Subcutaneous abdominal adipose tissue (tissue), 5 donors: ENCODE measurements at regions not wholly inside any gene's neighbourhood (a gene's known extent, or its start where the extent isn't known, plus 50 kb on each side); places are given as distances from the start of the nearest gene placed in this dataset.

ENCODE experiments used
- H3K27ac ChIP-seq: one replicate; pipeline ENCODE4 v1.7.0; 2013; ENCODE audit warnings: low read depth, mild to moderate bottlenecking, inconsistent platforms, low read length, moderate library complexity
- H3K27me3 ChIP-seq, 5 donors: one replicate each; pipeline ENCODE4 v1.7.0; 2013; ENCODE audit warnings: low read length in 5 of 5, inconsistent platforms in 1 of 5; ENCODE audit not compliant: control insufficient read depth in 5 of 5, insufficient read depth in 4 of 5
- H3K36me3 ChIP-seq, 5 donors: one replicate each; pipeline ENCODE4 v1.7.0; 2013; ENCODE audit warnings: low read length in 5 of 5; ENCODE audit not compliant: control insufficient read depth in 5 of 5, insufficient read depth in 5 of 5
- H3K4me1 ChIP-seq, 5 donors: one replicate each; pipeline ENCODE4 v1.7.0; 2013; ENCODE audit warnings: low read length in 5 of 5, mild to moderate bottlenecking in 3 of 5, moderate library complexity in 1 of 5; ENCODE audit not compliant: control insufficient read depth in 5 of 5, insufficient read depth in 5 of 5
- H3K4me3 ChIP-seq, 5 donors: one replicate each; pipeline ENCODE4 v1.7.0; 2013; ENCODE audit warnings: low read length in 5 of 5, low read depth in 1 of 5
- H3K9ac ChIP-seq, 5 donors: one replicate each; pipeline ENCODE4 v1.7.0; 2013; ENCODE audit warnings: low read length in 5 of 5, mild to moderate bottlenecking in 4 of 5, moderate library complexity in 3 of 5
- H3K9me3 ChIP-seq, 5 donors: one replicate each; pipeline ENCODE4 v1.7.0; 2013; ENCODE audit warnings: low read length in 5 of 5; ENCODE audit not compliant: control insufficient read depth in 5 of 5
- donor health status: healthy.
- donor health status: healthy.
- donor health status: healthy.
- donor health status: healthy.
- donor health status: healthy.

DNA sequence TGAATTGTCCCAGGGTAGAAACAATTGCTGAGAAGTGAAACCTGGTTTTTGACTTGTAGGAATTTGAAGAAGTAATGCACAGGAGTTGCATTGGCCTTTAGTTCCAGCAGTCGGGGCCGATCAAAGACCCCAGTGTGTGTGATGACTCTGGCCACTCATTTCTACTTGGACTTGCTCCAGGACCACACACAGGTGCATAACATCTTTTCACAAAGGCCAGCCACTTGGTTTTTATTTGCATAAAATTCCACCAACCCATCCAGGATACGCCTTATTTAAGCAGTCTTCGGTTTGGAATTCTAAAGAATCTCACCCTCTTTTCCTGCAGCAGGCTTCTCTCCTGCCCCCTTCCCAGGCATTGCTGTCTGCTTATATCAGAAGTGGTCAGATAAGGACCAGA, 162.0 kb upstream of the HABP2 start:
- Histone ChIP-seq H3K9me3 (no peaks in the 10 kb centered on the region), H3K27me3 (no peaks in the 10 kb centered on the region), H3K27ac (no peak overlapping the region), H3K4me3 (no peak overlapping the region), H3K36me3 (no peaks in the 10 kb centered on the region), H3K9ac (no peak overlapping the region), H3K4me1 (peaks cover 0 to 10% (median 6%) of the 10 kb centered on the region in 5 donors)

DNA sequence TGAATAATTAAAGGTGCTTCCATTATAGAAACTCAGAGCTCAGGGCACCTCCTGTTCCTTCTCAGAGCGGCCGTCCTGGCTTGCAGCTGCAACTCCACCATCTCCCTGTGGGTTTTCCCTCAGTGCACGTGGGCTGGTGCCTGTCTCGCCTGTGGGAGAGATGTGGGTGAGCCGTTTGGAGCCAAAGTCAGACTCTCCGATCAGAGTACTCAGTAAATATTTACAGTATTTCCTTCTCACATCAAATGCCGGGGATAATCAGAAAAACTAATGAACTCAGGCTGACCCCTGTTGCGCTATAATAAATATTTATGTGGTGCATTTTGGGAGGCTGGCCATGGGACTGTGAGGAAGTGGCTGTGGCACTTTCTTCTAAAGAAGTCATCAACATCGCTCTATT, 155.8 kb upstream of the HABP2 start:
- Histone ChIP-seq H3K4me1 (peaks cover 0 to 6% (median 0%) of the 10 kb centered on the region in 5 donors), H3K27ac (no peak overlapping the region), H3K4me3 (no peak overlapping the region), H3K9ac (no peak overlapping the region), H3K9me3 (no peaks in the 10 kb centered on the region), H3K36me3 (no peaks in the 10 kb centered on the region), H3K27me3 (no peaks in the 10 kb centered on the region)

DNA sequence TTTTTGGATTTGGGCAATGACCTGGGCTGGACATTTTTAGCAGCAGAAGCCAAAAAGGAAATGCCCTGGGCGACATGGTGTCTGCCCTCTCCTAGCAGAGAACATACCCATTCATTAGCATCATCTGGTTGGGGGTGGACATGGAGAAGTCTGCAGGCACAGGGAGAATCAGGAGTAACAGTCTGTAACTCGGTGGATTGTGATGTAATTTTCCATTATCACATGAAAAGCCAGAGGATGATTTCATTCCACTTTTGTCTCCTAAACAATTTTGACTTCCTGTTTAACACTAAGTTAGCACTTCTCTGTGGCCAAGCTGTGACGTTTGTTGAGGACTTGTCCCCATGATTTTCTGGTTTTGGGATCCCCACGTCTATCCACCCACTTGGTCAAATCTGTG, 153.8 kb upstream of the HABP2 start:
- no peak overlapping the region for H3K9ac ChIP-seq
- H3K4me3 ChIP-seq = no peak overlapping the region
- H3K4me1 ChIP-seq = peaks cover 0 to 6% (median 0%) of the 10 kb centered on the region in 5 donors
- no peaks in the 10 kb centered on the region for H3K9me3 ChIP-seq
- no peaks in the 10 kb centered on the region for H3K27me3 ChIP-seq
- H3K27ac ChIP-seq = no peak overlapping the region
- H3K36me3 ChIP-seq = no peaks in the 10 kb centered on the region

- Histone ChIP-seq H3K9me3 (no peaks in the 10 kb centered on the region), H3K27ac (no peak overlapping the region), H3K36me3 (no peaks in the 10 kb centered on the region), H3K4me3 (no peak overlapping the region), H3K27me3 (no peaks in the 10 kb centered on the region), H3K9ac (no peak overlapping the region), H3K4me1 (no peaks in the 10 kb centered on the region)
Observed at GRCh38 chr10:113402602-113403001, 150.3 kb upstream of the HABP2 start.

- no peak overlapping the region for H3K4me3 ChIP-seq
- H3K36me3 ChIP-seq = no peaks in the 10 kb centered on the region
- no peak overlapping the region for H3K27ac ChIP-seq
- H3K4me1 ChIP-seq = no peaks in the 10 kb centered on the region
- H3K27me3 ChIP-seq = no peaks in the 10 kb centered on the region
- no peaks in the 10 kb centered on the region for H3K9me3 ChIP-seq
- H3K9ac ChIP-seq = no peak overlapping the region
Observed at GRCh38 chr10:113407218-113407617, 145.6 kb upstream of the HABP2 start.

GRCh38 chr10:113409175-113409574, 143.7 kb upstream of the HABP2 start:
- H3K9me3 ChIP-seq = no peaks in the 10 kb centered on the region
- no peaks in the 10 kb centered on the region for H3K36me3 ChIP-seq
- H3K27ac ChIP-seq = no peak overlapping the region
- H3K4me1 ChIP-seq = no peaks in the 10 kb centered on the region
- H3K27me3 ChIP-seq = no peaks in the 10 kb centered on the region
- no peak overlapping the region for H3K9ac ChIP-seq
- no peak overlapping the region for H3K4me3 ChIP-seq

GRCh38 chr10:113410618-113411017, 142.2 kb upstream of the HABP2 start:
- H3K9ac ChIP-seq = no peak overlapping the region
- peaks cover 0 to 2% (median 0%) of the 10 kb centered on the region in 5 donors for H3K27me3 ChIP-seq
- H3K4me1 ChIP-seq = peaks cover 0 to 6% (median 3%) of the 10 kb centered on the region in 5 donors
- H3K9me3 ChIP-seq = no peaks in the 10 kb centered on the region
- H3K4me3 ChIP-seq = no peak overlapping the region
- H3K27ac ChIP-seq = no peak overlapping the region
- H3K36me3 ChIP-seq = no peaks in the 10 kb centered on the region

- no peak overlapping the region for H3K4me3 ChIP-seq
- no peak overlapping the region for H3K9ac ChIP-seq
Observed at GRCh38 chr10:113411456-113411855, 141.4 kb upstream of the HABP2 start.

DNA sequence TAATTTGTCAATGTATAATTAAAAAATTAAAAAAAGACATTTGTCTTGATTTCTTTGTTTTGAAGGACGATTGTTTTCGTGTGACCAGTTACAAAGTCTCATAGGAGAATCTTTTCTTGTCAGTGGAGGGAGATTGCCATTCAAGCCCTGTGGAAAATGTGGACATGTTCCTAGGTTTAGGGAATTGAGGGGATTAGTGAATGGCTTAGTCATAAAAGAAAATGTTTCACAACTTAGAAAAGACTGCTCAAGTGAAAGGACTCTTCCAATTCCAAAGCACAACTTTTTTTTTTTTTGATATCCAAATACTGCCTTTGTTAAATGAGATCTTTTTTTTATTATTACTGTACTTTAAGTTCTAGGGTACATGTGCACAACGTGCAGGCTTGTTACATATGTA, 140.7 kb upstream of the HABP2 start:
- no peaks in the 10 kb centered on the region for H3K9me3 ChIP-seq
- peaks cover 0 to 6% (median 3%) of the 10 kb centered on the region in 5 donors for H3K4me1 ChIP-seq
- H3K27ac ChIP-seq = no peak overlapping the region
- H3K36me3 ChIP-seq = no peaks in the 10 kb centered on the region
- no peak overlapping the region for H3K9ac ChIP-seq
- no peak overlapping the region for H3K4me3 ChIP-seq
- peaks cover 0 to 2% (median 0%) of the 10 kb centered on the region in 5 donors for H3K27me3 ChIP-seq

More at GRCh38 chr10:113411456-113411855, 141.4 kb upstream of the HABP2 start:
- H3K36me3 ChIP-seq = no peaks in the 10 kb centered on the region
- no peaks in the 10 kb centered on the region for H3K9me3 ChIP-seq
- H3K27me3 ChIP-seq = peaks cover 0 to 2% (median 0%) of the 10 kb centered on the region in 5 donors
- peaks cover 0 to 6% (median 3%) of the 10 kb centered on the region in 5 donors for H3K4me1 ChIP-seq
- no peak overlapping the region for H3K27ac ChIP-seq

- Histone ChIP-seq H3K4me1 (peaks cover 0 to 6% (median 3%) of the 10 kb centered on the region in 5 donors), H3K27me3 (peaks cover 0 to 2% (median 0%) of the 10 kb centered on the region in 5 donors), H3K36me3 (no peaks in the 10 kb centered on the region), H3K4me3 (no peak overlapping the region), H3K27ac (peak overlapping the region; percentile 46), H3K9ac (no peak overlapping the region), H3K9me3 (peaks cover 2 to 7% (median 4%) of the 10 kb centered on the region in 5 donors)
Observed at GRCh38 chr10:113414543-113414942, 138.3 kb upstream of the HABP2 start.

DNA sequence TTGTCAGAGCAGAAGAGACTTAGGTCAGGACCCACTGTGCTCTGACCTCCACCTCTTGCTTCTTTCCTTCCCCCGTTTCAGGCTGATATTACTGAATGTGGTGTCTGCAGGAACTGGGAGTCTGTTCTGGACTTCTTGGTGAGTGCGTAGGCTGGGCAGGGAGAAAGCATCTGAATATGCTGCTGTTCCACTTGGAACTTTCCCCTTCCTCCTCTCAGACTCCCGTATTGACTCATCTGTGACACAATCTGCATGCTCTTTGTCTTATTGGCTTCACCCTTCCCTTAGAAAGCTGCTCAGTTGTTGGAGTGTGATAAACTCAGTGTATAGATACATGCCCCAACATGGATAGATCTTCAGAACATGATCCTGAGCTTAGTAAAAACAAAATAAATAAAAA, 137.6 kb upstream of the HABP2 start:
- no peaks in the 10 kb centered on the region for H3K36me3 ChIP-seq
- peaks cover 0 to 6% (median 3%) of the 10 kb centered on the region in 5 donors for H3K4me1 ChIP-seq
- H3K4me3 ChIP-seq = no peak overlapping the region
- peak overlapping the region; percentile 46 for H3K27ac ChIP-seq
- no peak overlapping the region for H3K9ac ChIP-seq
- peaks cover 3 to 14% (median 10%) of the 10 kb centered on the region in 5 donors for H3K9me3 ChIP-seq
- peaks cover 0 to 2% (median 0%) of the 10 kb centered on the region in 5 donors for H3K27me3 ChIP-seq
